ENCODE measurements at regions not wholly inside any gene's neighbourhood (a gene's known extent, or its start where the extent isn't known, plus 50 kb on each side); places are given as distances from the start of the nearest gene placed in this dataset.

DNA sequence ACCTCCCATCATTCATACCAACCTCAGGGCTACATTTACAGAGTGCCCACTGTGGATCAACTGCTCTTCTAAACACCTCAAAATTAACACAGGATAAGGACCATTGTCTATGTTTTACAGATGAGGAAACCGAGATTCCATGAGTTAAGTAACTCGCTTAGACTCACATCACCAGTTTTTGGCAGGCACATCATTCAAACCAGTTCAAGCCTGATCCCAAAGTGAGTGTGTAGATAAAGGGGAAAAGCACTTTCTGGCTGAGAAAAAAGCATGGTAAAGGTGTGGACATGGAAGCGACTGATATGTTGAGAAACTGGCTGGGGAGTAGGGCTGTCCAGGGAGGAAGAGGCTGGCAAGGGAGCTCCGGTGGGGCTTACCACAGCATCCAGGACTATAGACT is 193.7 kb upstream of the RORA start:
- WGBS, 2 donors = 86 to 91% methylated on average over 4 of the region's 4 CpGs
- H3K4me1 ChIP-seq = no peaks in the 10 kb centered on the region
- intact Hi-C loops (cut with DNase I) = no loop called here
- TF ChIP-seq POLR2AphosphoS5 (IDR thresholded peaks at IDR 0.05) = no peak
- TF ChIP-seq POLR2A (IDR thresholded peaks at IDR 0.05) = no peak
- TF ChIP-seq, protein P1, sequence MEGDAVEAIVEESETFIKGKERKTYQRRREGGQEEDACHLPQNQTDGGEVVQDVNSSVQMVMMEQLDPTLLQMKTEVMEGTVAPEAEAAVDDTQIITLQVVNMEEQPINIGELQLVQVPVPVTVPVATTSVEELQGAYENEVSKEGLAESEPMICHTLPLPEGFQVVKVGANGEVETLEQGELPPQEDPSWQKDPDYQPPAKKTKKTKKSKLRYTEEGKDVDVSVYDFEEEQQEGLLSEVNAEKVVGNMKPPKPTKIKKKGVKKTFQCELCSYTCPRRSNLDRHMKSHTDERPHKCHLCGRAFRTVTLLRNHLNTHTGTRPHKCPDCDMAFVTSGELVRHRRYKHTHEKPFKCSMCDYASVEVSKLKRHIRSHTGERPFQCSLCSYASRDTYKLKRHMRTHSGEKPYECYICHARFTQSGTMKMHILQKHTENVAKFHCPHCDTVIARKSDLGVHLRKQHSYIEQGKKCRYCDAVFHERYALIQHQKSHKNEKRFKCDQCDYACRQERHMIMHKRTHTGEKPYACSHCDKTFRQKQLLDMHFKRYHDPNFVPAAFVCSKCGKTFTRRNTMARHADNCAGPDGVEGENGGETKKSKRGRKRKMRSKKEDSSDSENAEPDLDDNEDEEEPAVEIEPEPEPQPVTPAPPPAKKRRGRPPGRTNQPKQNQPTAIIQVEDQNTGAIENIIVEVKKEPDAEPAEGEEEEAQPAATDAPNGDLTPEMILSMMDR (IDR thresholded peaks at IDR 0.05) = no peak
- no peak for TF ChIP-seq EP300 (IDR thresholded peaks at IDR 0.05)
- no peaks in the 10 kb centered on the region for H3K9me3 ChIP-seq
- no peak overlapping the region for H3K4me3 ChIP-seq
- H3K27me3 ChIP-seq = no peaks in the 10 kb centered on the region
- no peaks in the 10 kb centered on the region for H3K36me3 ChIP-seq
- H3K27ac ChIP-seq = no peak overlapping the region
- no peak for DNase-seq

DNA sequence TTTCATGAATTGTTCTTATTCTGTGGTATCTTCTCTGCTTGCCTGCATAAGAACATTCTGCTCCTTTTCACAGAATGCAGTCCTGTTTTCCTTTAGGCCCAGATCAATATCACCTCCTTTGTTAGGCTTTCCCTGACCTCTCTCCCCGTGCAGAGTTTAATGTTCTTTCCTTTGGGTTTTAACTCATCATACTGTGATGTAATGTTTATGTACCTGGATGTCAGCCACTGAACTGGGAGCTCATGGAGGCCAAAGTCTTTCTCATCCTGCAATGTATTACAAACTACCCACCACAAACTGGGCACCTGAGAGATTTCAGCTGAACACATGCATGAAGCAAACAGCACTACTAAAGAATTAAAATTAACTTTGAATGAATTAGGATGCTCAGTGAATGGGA is 192.8 kb upstream of the RORA start:
- Histone ChIP-seq H3K9me3 (no peaks in the 10 kb centered on the region), H3K27ac (no peak overlapping the region), H3K36me3 (no peaks in the 10 kb centered on the region), H3K4me3 (no peak overlapping the region), H3K27me3 (no peaks in the 10 kb centered on the region), H3K4me1 (no peaks in the 10 kb centered on the region)
- TF ChIP-seq, protein P1 (IDR thresholded peaks at IDR 0.05) = no peak
- TF ChIP-seq EP300 (IDR thresholded peaks at IDR 0.05) (no peak), POLR2AphosphoS5 (IDR thresholded peaks at IDR 0.05) (no peak), POLR2A (IDR thresholded peaks at IDR 0.05) (no peak)
- WGBS, 2 donors = 5 to 21% methylated on average over 1 of the region's 1 CpG
- no peak for DNase-seq
- intact Hi-C loops (cut with DNase I) = no loop called here

- WGBS, 2 donors = 90 to 93% methylated on average over 2 of the region's 2 CpGs
- no peak for TF ChIP-seq POLR2A (IDR thresholded peaks at IDR 0.05)
- no peak for TF ChIP-seq EP300 (IDR thresholded peaks at IDR 0.05)
- TF ChIP-seq POLR2AphosphoS5 (IDR thresholded peaks at IDR 0.05) = no peak
- TF ChIP-seq, protein P1 (IDR thresholded peaks at IDR 0.05) = no peak
- Histone ChIP-seq H3K27ac (no peak overlapping the region), H3K36me3 (no peaks in the 10 kb centered on the region), H3K4me1 (no peaks in the 10 kb centered on the region), H3K27me3 (no peaks in the 10 kb centered on the region), H3K9me3 (no peaks in the 10 kb centered on the region), H3K4me3 (no peak overlapping the region)
- intact Hi-C loops (cut with DNase I) = no loop called here
- DNase-seq = no peak
Observed at GRCh38 chr15:61421470-61421869, 192.4 kb upstream of the RORA start.

GRCh38 chr15:61420546-61420945 is 191.4 kb upstream of the RORA start:
- TF ChIP-seq EP300 (IDR thresholded peaks at IDR 0.05) (no peak), POLR2A (IDR thresholded peaks at IDR 0.05) (no peak), POLR2AphosphoS5 (IDR thresholded peaks at IDR 0.05) (no peak)
- TF ChIP-seq, protein P1 (IDR thresholded peaks at IDR 0.05) = no peak
- H3K27me3 ChIP-seq = no peaks in the 10 kb centered on the region
- H3K4me1 ChIP-seq = no peaks in the 10 kb centered on the region
- no peak overlapping the region for H3K27ac ChIP-seq
- H3K9me3 ChIP-seq = no peaks in the 10 kb centered on the region
- DNase-seq = no peak
- intact Hi-C loops (cut with DNase I) = no loop called here
- H3K36me3 ChIP-seq = no peaks in the 10 kb centered on the region
- no peak overlapping the region for H3K4me3 ChIP-seq

DNA sequence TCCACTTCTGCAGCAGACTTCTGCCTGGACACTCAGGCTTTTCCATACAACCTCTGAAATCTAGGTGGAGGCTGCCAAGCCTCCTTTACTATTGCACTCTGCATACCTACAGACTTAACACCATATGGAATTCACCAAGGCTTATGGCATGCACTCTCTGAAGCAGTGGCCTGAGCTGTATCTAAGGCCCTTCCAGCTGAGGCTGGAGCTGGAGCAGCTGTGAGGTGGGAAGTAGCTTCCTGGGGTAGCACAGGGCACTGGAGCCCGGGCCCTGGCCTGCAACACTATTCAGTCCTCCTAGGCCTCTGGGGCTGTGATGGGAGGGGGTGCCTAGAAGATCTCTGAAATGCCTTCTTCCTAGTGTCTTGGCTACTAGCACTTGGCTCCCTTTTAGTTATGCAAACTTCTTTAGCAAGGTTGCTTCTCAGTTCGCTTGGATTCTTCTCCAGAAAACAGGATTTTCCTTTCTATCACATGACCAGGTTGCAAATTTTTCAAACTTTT is 186.6 kb upstream of the RORA start:
- intact Hi-C loops (cut with DNase I) = no loop called here
- TF ChIP-seq, protein P1 (IDR thresholded peaks at IDR 0.05) = no peak
- no peak for TF ChIP-seq POLR2A (IDR thresholded peaks at IDR 0.05)
- no peak for TF ChIP-seq EP300 (IDR thresholded peaks at IDR 0.05)
- TF ChIP-seq POLR2AphosphoS5 (IDR thresholded peaks at IDR 0.05) = no peak

More for the DNA sequence above, 186.6 kb upstream of the RORA start:
- no peaks in the 10 kb centered on the region for H3K4me1 ChIP-seq
- no peaks in the 10 kb centered on the region for H3K27me3 ChIP-seq
- DNase-seq = no peak
- H3K36me3 ChIP-seq = no peaks in the 10 kb centered on the region
- H3K4me3 ChIP-seq = no peak overlapping the region
- H3K27ac ChIP-seq = no peak overlapping the region
- 82 to 84% methylated on average over 2 of the region's 2 CpGs for WGBS, 2 donors
- H3K9me3 ChIP-seq = no peaks in the 10 kb centered on the region
